ENCODE measurements at regions not wholly inside any gene's neighbourhood (a gene's known extent, or its start where the extent isn't known, plus 50 kb on each side); places are given as distances from the start of the nearest gene placed in this dataset.

- TF ChIP-seq FOXP2 (optimal IDR thresholded peaks at IDR 0.05; ENCODE audit: borderline replicate concordance, extremely low read depth, extremely low read length, insufficient read depth) (no peak), REST (IDR thresholded peaks at IDR 0.05; ENCODE audit: insufficient read depth in 1 of 2, low read depth in 2 of 2, low read length in 2 of 2) (no peak), POLR2AphosphoS5 (IDR thresholded peaks at IDR 0.05; ENCODE audit: low read depth, low read length) (no peak), SIN3A (IDR thresholded peaks at IDR 0.05; ENCODE audit: borderline replicate concordance, insufficient read depth, low read length) (no peak), TAF1 (IDR thresholded peaks at IDR 0.05; ENCODE audit: borderline replicate concordance, insufficient read depth, low read length) (no peak)
These were observed 186.2 kb downstream of the RCHY1 start for GRCh38 chr4:75327804-75328512.

All from PFSK-1 (cell line).